HCT116 (cell line): ENCODE measurements at regions not wholly inside any gene's neighbourhood (a gene's known extent, or its start where the extent isn't known, plus 50 kb on each side); places are given as distances from the start of the nearest gene placed in this dataset.

Source experiments
- ATAC-seq: fragments of 200-7000 bp; cut with Tn5 transposase; 2 replicates; pipeline ENCODE4 v1.9.1; 2020; ENCODE audit warnings: mild to moderate bottlenecking, moderate library complexity
- BruUV-seq: library from RNA; stranded (reverse); fragments of 400-500 nt; replicated peaks from 2 replicates; lab custom pipeline; 2021; lab: Mats Ljungman, UMichigan
- CTCF ChIA-PET: fragments of 300-600 bp; sonication (Branson Sonifier 250); formaldehyde crosslinking; loops from one replicate; lab custom pipeline; 2021; ENCODE audit warnings: antibody characterized with exemption; lab: Charles Lee
- POLR2A ChIA-PET: fragments of 300-600, 350-600 bp; sonication (Branson Sonifier 250); formaldehyde crosslinking; loops from one replicate; lab custom pipeline; 2021; ENCODE audit warnings: antibody characterized with exemption; lab: Charles Lee
- RAD21 ChIA-PET, 2 experiments: fragments of 300-600 bp; sonication (Branson Sonifier 250); formaldehyde crosslinking; loops; one replicate each; lab custom pipeline; 2023; ENCODE audit warnings: low total read pairs in 2 of 2; ENCODE audit not compliant: uncharacterized antibody in 2 of 2, unreplicated experiment in 2 of 2, low non-redundant PET in 1 of 2; lab: Charles Lee
- DNase-seq: peaks from one replicate; pipeline ENCODE4 v3.0.0-alpha.2; 2010; ENCODE audit warnings: low read depth, low spot score
- H2AFZ ChIP-seq: fragments of 200-600 bp; shearing (Covaris generic), sonication (generic); 2 replicates; pipeline ENCODE4 v1.6.1; 2017; ENCODE audit warnings: low read depth, mixed run types, mixed read lengths, antibody characterized with exemption, low read length; ENCODE audit not compliant: poor library complexity, severe bottlenecking
- H3K27ac ChIP-seq: 2 replicates; pipeline ENCODE4 v1.5.1; 2012; ENCODE audit warnings: low read depth, low read length
- H3K27me3 ChIP-seq: fragments of 200-600 bp; sonication (generic); 2 replicates; pipeline ENCODE4 v1.6.1; 2016; ENCODE audit warnings: mixed run types, low read length, mixed read lengths; ENCODE audit not compliant: insufficient read depth
- H3K36me3 ChIP-seq, 2 experiments: fragments of 200-500 bp in 1 of 2; fragments of 200-600 bp in 1 of 2; sonication (Bioruptor generic) in 1 of 2; sonication (generic) in 1 of 2; 2 replicates each; pipeline versions ENCODE4 v1.5.1 to v1.6.1; 2014 to 2016; ENCODE audit warnings: low read length in 2 of 2, inconsistent platforms in 1 of 2, mixed read lengths in 1 of 2, mixed run types in 1 of 2; ENCODE audit not compliant: insufficient read depth in 2 of 2, control insufficient read depth in 1 of 2
- H3K4me1 ChIP-seq, 2 experiments: fragments of 200-600 bp in 1 of 2; sonication (generic) in 1 of 2; 2 replicates each; pipeline versions ENCODE4 v1.5.1 to v1.6.1; 2012 to 2017; ENCODE audit warnings: low read length in 2 of 2, inconsistent platforms in 1 of 2, mild to moderate bottlenecking in 1 of 2, mixed read lengths in 1 of 2, mixed run types in 1 of 2, moderate library complexity in 1 of 2; ENCODE audit not compliant: insufficient read depth in 2 of 2, control insufficient read depth in 1 of 2
- H3K4me2 ChIP-seq: fragments of 200-600 bp; sonication (generic); 2 replicates; pipeline ENCODE4 v1.6.1; 2017; ENCODE audit warnings: mixed run types, low read length, mixed read lengths
- H3K4me3 ChIP-seq, 2 experiments: fragments of 200-600 bp in 1 of 2; sonication (generic) in 1 of 2; replicated peaks in 1 of 2; 2 replicates each; pipeline ENCODE4 v1.5.1; 2011 to 2016; ENCODE audit warnings: low read length in 2 of 2, control low read depth in 1 of 2, low read depth in 1 of 2, mild to moderate bottlenecking in 1 of 2, mixed read lengths in 1 of 2, mixed run types in 1 of 2
- H3K79me2 ChIP-seq: fragments of 200-600 bp; sonication (generic); 2 replicates; pipeline ENCODE4 v1.6.1; 2017; ENCODE audit warnings: mild to moderate bottlenecking, mixed run types, low read length, moderate library complexity, mixed read lengths; ENCODE audit not compliant: insufficient read depth
- H3K9ac ChIP-seq: fragments of 200-600 bp; sonication (generic); 2 replicates; pipeline ENCODE4 v1.6.1; 2016; ENCODE audit warnings: low read length, mixed read lengths
- H3K9me2 ChIP-seq: fragments of 200-600 bp; sonication (generic), shearing (Covaris generic); 2 replicates; pipeline ENCODE4 v1.6.1; 2017; ENCODE audit warnings: mixed run types, mild to moderate bottlenecking, moderate library complexity; ENCODE audit not compliant: insufficient read depth
- H3K9me3 ChIP-seq, 2 experiments: fragments of 200-500 bp in 1 of 2; fragments of 200-600 bp in 1 of 2; sonication (Bioruptor generic) in 1 of 2; sonication (generic) in 1 of 2; 2 replicates each; pipeline ENCODE4 v1.6.1; 2014 to 2017; ENCODE audit warnings: low read length in 2 of 2, mixed read lengths in 2 of 2, inconsistent platforms in 1 of 2, low read depth in 1 of 2, mild to moderate bottlenecking in 1 of 2, mixed run types in 1 of 2, moderate library complexity in 1 of 2; ENCODE audit not compliant: control insufficient read depth in 1 of 2, insufficient read depth in 1 of 2
- H4K20me1 ChIP-seq: fragments of 200-600 bp; sonication (generic), shearing (Covaris generic); 2 replicates; pipeline ENCODE4 v1.6.1; 2017; ENCODE audit warnings: mixed run types, mild to moderate bottlenecking, moderate library complexity; ENCODE audit not compliant: insufficient read depth
- CBX3 ChIP-seq: IDR thresholded peaks from 2 replicates; pipeline ENCODE4 v1.6.1; 2012; ENCODE audit warnings: low read depth
- CEBPB ChIP-seq: IDR thresholded peaks from 2 replicates; pipeline ENCODE4 v1.6.1; 2012; ENCODE audit warnings: low read depth
- EGR1 ChIP-seq: IDR thresholded peaks from 2 replicates; pipeline ENCODE4 v1.6.1; 2012; ENCODE audit warnings: low read depth
- ELF1 ChIP-seq: IDR thresholded peaks from 2 replicates; pipeline ENCODE4 v1.6.1; 2012; ENCODE audit warnings: low read depth, borderline replicate concordance
- EZH2 ChIP-seq: fragments of 200-600 bp; sonication (generic); IDR thresholded peaks from 2 replicates; pipeline ENCODE4 v1.6.1; 2017; ENCODE audit warnings: antibody characterized with exemption, mixed run types
- FOSL1 ChIP-seq: IDR thresholded peaks from 2 replicates; pipeline ENCODE4 v1.6.1; 2012; ENCODE audit warnings: low read depth
- JUND ChIP-seq: IDR thresholded peaks from 2 replicates; pipeline ENCODE4 v1.6.1; 2012
- POLR2A ChIP-seq: IDR thresholded peaks from 2 replicates; pipeline ENCODE4 v1.7.0; 2011; ENCODE audit warnings: borderline replicate concordance; ENCODE audit not compliant: insufficient read depth, insufficient read length; ENCODE audit errors: extremely low read depth
- POLR2AphosphoS5 ChIP-seq: IDR thresholded peaks from 2 replicates; pipeline ENCODE4 v1.6.1; 2011; ENCODE audit warnings: mild to moderate bottlenecking, low read depth, low read length, moderate library complexity
- RAD21 ChIP-seq: IDR thresholded peaks from 2 replicates; pipeline ENCODE4 v1.6.1; 2012; ENCODE audit warnings: low read depth, mild to moderate bottlenecking
- SIN3A ChIP-seq: IDR thresholded peaks from 2 replicates; pipeline ENCODE4 v1.6.1; 2012; ENCODE audit warnings: low read depth
- TCF7L2 ChIP-seq: IDR thresholded peaks from 2 replicates; pipeline ENCODE4 v1.7.0; 2011; ENCODE audit warnings: borderline replicate concordance, inconsistent platforms; ENCODE audit not compliant: insufficient read depth, insufficient read length; ENCODE audit errors: extremely low read depth
- YY1 ChIP-seq: IDR thresholded peaks from 2 replicates; pipeline ENCODE4 v1.6.1; 2011; ENCODE audit warnings: low read length, low read depth, moderate library complexity, mild to moderate bottlenecking; ENCODE audit not compliant: insufficient replicate concordance; ENCODE audit errors: extremely low read depth
- intact Hi-C: fragments of 100-400 bp; cut with micrococcal nuclease; formaldehyde crosslinking; loops from 2 replicates; pipeline ENCODE4 v1.10.0; 2022
- TF ChIP-seq, protein P1 (sequence below): IDR thresholded peaks from 2 replicates; pipeline ENCODE4 v1.6.1; 2012
- TF ChIP-seq, protein P2 (sequence below), 3 experiments: fragments of 200-600 bp in 1 of 3; sonication (generic) in 1 of 3; IDR thresholded peaks in 2 of 3; conservative IDR thresholded peaks in 1 of 3; 2 replicates each; pipeline ENCODE4 v1.5.1; 2012 to 2017; ENCODE audit warnings: low read depth in 2 of 3, low read length in 2 of 3, antibody characterized with exemption in 1 of 3, borderline replicate concordance in 1 of 3, control low read depth in 1 of 3, mild to moderate bottlenecking in 1 of 3, mixed read lengths in 1 of 3, mixed run types in 1 of 3, moderate library complexity in 1 of 3; ENCODE audit not compliant: insufficient read depth in 1 of 3
- TF ChIP-seq, protein P3 (sequence below): IDR thresholded peaks from 2 replicates; pipeline ENCODE4 v1.6.1; 2012; ENCODE audit warnings: low read depth
- TF ChIP-seq, protein P4 (sequence below): IDR thresholded peaks from 2 replicates; pipeline ENCODE4 v1.6.1; 2012

DNA sequence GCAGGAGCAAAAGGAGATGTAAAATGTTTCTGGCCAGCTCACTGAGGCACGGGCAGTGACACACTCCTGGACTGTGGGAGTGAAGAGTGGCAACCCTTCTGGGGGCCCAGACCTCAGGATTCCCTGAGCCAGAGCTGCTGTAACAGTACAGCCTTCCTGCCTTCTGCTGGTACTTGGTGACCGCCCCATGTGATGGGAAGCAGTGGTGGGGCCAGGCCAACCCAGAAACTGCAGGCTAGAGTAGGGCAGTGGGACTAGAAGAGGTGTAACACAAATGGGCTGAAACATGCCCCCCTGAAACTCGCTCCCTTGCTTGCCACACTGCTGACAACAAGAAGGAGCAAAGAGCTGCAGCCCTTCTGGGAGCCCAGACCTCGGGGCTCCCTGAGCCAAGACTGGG, 217.1 kb upstream of the TRPC4 start:
- TF ChIP-seq CEBPB = no peak
- TF ChIP-seq FOSL1 = no peak
- no peak for TF ChIP-seq RAD21
- TF ChIP-seq, protein P1, sequence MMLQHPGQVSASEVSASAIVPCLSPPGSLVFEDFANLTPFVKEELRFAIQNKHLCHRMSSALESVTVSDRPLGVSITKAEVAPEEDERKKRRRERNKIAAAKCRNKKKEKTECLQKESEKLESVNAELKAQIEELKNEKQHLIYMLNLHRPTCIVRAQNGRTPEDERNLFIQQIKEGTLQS = no peak
- no peak for TF ChIP-seq CBX3
- no peak for TF ChIP-seq ELF1
- TF ChIP-seq, protein P2, sequence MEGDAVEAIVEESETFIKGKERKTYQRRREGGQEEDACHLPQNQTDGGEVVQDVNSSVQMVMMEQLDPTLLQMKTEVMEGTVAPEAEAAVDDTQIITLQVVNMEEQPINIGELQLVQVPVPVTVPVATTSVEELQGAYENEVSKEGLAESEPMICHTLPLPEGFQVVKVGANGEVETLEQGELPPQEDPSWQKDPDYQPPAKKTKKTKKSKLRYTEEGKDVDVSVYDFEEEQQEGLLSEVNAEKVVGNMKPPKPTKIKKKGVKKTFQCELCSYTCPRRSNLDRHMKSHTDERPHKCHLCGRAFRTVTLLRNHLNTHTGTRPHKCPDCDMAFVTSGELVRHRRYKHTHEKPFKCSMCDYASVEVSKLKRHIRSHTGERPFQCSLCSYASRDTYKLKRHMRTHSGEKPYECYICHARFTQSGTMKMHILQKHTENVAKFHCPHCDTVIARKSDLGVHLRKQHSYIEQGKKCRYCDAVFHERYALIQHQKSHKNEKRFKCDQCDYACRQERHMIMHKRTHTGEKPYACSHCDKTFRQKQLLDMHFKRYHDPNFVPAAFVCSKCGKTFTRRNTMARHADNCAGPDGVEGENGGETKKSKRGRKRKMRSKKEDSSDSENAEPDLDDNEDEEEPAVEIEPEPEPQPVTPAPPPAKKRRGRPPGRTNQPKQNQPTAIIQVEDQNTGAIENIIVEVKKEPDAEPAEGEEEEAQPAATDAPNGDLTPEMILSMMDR (IDR thresholded peaks at IDR 0.05 in 2 of 3, conservative IDR thresholded peaks at IDR 0.05 in 1 of 3; ENCODE audit: borderline replicate concordance in 1 of 3, insufficient read depth in 1 of 3, low read depth in 2 of 3, low read length in 2 of 3) = no peak
- no peak for TF ChIP-seq EGR1
- ChIA-PET POLR2A (no interaction called here), RAD21 (no interaction called here), CTCF (no interaction called here)
- H3K27me3 ChIP-seq = no peaks in the 10 kb centered on the region
- no peak overlapping the region for H2AFZ ChIP-seq
- no peak for DNase-seq
- no peaks in the 10 kb centered on the region for H4K20me1 ChIP-seq
- no TSS peak for BruUV-seq
- no peak overlapping the region for H3K4me2 ChIP-seq
- no peak for ATAC-seq
- no peaks in the 10 kb centered on the region for H3K9me2 ChIP-seq
- no peak overlapping the region for H3K27ac ChIP-seq
- no peaks in the 10 kb centered on the region for H3K79me2 ChIP-seq
- H3K4me1 ChIP-seq = no peaks in the 10 kb centered on the region
- no peaks in the 10 kb centered on the region for H3K36me3 ChIP-seq
- intact Hi-C loops = no loop called here
- H3K4me3 ChIP-seq = no peak overlapping the region
- H3K9me3 ChIP-seq = peaks cover 11 to 24% of the 10 kb centered on the region in 2 experiments; a peak in 2 of 4 replicates
- H3K9ac ChIP-seq = no peak overlapping the region

DNA sequence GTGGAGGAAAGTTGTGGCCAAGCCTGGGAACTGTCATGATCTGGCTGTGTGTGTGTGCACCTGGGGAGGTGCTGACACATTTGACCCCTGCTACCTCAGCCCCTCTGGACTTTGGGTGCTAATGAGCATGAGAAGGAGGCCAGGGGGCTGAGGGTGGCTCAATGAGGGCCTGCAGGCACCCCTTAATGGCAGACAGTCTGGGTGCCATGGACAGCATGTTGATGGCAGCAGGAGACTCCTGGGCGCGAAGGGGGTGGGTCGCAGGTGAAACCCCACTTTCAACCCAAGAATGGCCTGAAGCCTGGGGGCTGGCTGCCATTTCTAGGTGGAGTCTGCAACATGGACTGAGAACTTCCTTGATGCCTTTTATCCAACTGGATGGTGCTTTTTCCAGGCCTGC, 216.4 kb upstream of the TRPC4 start:
- H3K79me2 ChIP-seq = no peaks in the 10 kb centered on the region
- no peaks in the 10 kb centered on the region for H4K20me1 ChIP-seq
- BruUV-seq = no TSS peak
- no peaks in the 10 kb centered on the region for H3K27me3 ChIP-seq
- H3K4me3 ChIP-seq = no peak overlapping the region
- H3K4me1 ChIP-seq = no peaks in the 10 kb centered on the region
- TF ChIP-seq, protein P3, sequence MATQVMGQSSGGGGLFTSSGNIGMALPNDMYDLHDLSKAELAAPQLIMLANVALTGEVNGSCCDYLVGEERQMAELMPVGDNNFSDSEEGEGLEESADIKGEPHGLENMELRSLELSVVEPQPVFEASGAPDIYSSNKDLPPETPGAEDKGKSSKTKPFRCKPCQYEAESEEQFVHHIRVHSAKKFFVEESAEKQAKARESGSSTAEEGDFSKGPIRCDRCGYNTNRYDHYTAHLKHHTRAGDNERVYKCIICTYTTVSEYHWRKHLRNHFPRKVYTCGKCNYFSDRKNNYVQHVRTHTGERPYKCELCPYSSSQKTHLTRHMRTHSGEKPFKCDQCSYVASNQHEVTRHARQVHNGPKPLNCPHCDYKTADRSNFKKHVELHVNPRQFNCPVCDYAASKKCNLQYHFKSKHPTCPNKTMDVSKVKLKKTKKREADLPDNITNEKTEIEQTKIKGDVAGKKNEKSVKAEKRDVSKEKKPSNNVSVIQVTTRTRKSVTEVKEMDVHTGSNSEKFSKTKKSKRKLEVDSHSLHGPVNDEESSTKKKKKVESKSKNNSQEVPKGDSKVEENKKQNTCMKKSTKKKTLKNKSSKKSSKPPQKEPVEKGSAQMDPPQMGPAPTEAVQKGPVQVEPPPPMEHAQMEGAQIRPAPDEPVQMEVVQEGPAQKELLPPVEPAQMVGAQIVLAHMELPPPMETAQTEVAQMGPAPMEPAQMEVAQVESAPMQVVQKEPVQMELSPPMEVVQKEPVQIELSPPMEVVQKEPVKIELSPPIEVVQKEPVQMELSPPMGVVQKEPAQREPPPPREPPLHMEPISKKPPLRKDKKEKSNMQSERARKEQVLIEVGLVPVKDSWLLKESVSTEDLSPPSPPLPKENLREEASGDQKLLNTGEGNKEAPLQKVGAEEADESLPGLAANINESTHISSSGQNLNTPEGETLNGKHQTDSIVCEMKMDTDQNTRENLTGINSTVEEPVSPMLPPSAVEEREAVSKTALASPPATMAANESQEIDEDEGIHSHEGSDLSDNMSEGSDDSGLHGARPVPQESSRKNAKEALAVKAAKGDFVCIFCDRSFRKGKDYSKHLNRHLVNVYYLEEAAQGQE = no peak
- TF ChIP-seq POLR2A (no peak), YY1 (no peak), EGR1 (no peak), JUND (no peak), CEBPB (no peak), SIN3A (no peak), EZH2 (no peak), TCF7L2 (no peak), POLR2AphosphoS5 (no peak)
- TF ChIP-seq, protein P4, sequence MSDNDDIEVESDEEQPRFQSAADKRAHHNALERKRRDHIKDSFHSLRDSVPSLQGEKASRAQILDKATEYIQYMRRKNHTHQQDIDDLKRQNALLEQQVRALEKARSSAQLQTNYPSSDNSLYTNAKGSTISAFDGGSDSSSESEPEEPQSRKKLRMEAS = no peak
- no peak overlapping the region for H3K9ac ChIP-seq
- ChIA-PET CTCF (no interaction called here), POLR2A (no interaction called here), RAD21 (no interaction called here)
- ATAC-seq = no peak
- H3K4me2 ChIP-seq = no peak overlapping the region
- H3K27ac ChIP-seq = no peak overlapping the region
- no peaks in the 10 kb centered on the region for H3K36me3 ChIP-seq
- no peak for DNase-seq
- no peaks in the 10 kb centered on the region for H3K9me2 ChIP-seq
- peaks cover 11 to 24% of the 10 kb centered on the region in 2 experiments; a peak in 2 of 4 replicates for H3K9me3 ChIP-seq
- intact Hi-C loops = no loop called here
- H2AFZ ChIP-seq = no peak overlapping the region
